Activated T-helper 2 cell treated with anti-CD3 and anti-CD28 coated beads, Interferon-gamma antibody, Interleukin-2, Interleukin-4, amounts not matched to agents 10 μg/mL and 5 μg/mL and 100 μg/mL, durations not matched to agents 14 hours and 24 hours and 36 hours (primary cell): ENCODE measurements at regions not wholly inside any gene's neighbourhood (a gene's known extent, or its start where the extent isn't known, plus 50 kb on each side); places are given as distances from the start of the nearest gene placed in this dataset.
"Not testable (repeated sequence)": the region's sequence is repeated elsewhere in the genome, so short reads cannot be mapped to it uniquely, and the experiment has no call there.

ENCODE experiments used
- DNase-seq: peaks from one replicate; pipeline ENCODE4 v3.0.0; 2021; ENCODE audit warnings: low spot score
- H3K27ac Mint-ChIP-seq: one replicate; pipeline ENCODE4 v1.8.0; 2021; ENCODE audit warnings: mixed read lengths
- H3K27me3 Mint-ChIP-seq: one replicate; pipeline ENCODE4 v1.8.0; 2021; ENCODE audit warnings: low read depth, mixed read lengths
- H3K36me3 Mint-ChIP-seq: one replicate; pipeline ENCODE4 v1.8.0; 2021; ENCODE audit warnings: low read depth, mixed read lengths
- H3K4me1 Mint-ChIP-seq: one replicate; pipeline ENCODE4 v1.8.0; 2021; ENCODE audit warnings: low read depth, mixed read lengths
- H3K4me3 Mint-ChIP-seq: one replicate; pipeline ENCODE4 v1.8.0; 2021; ENCODE audit warnings: low read depth, mild to moderate bottlenecking, moderate library complexity, mixed read lengths
- H3K9me3 Mint-ChIP-seq: one replicate; pipeline ENCODE4 v1.8.0; 2021; ENCODE audit warnings: mixed read lengths
- intact Hi-C: fragments of 100-400 bp; cut with micrococcal nuclease; formaldehyde crosslinking; loops from one replicate; pipeline ENCODE4 v1.15.1; 2023

DNA sequence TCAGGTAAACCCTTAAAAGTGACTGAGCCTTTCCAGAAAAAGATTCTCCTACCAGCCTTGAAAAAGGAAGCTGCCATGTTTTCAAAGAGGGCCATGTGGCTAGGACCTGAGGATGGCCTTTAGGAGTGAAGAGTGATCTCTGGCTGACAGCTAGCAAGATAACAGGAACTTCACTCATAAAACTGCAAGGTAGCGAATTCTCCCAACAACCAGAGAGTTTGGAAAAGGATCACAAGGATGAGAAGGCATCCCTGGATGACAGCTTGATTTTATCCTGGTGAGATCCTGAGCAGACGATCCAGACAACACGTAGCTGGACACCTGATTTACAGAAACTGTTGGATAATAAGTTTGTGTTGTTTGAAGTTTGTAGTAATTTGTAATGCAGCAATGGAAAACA is 115.6 kb upstream of the FBXO33 start:
- intact Hi-C loops, result no loop called here
- Mint-ChIP-seq H3K9me3 (peaks cover 22% of the 10 kb centered on the region), H3K27ac (no peak overlapping the region), H3K36me3 (no peaks in the 10 kb centered on the region), H3K4me3 (no peak overlapping the region), H3K27me3 (no peaks in the 10 kb centered on the region), H3K4me1 (no peaks in the 10 kb centered on the region)
- no peak for DNase-seq

DNA sequence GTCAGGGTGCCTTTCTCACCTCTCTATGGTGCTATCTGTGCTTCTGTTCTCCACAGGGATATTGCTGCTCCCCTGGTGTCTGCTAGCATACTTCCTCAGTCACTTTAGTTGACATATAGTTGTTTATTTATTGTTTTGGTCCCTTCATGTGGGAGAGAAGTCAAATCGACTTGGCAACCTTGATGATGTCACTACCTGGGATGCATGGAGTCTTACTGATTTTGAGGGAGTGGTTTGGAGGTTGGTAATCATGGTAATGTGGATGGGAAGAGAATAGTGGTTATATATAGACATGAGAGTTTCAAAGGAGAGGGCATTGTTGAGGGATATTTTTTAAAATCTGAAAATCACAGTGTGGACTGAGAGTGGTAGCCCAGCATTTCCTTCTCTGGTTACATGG is 73.6 kb upstream of the FBXO33 start:
- intact Hi-C loops, result no loop called here
- Mint-ChIP-seq H3K4me1 (no peaks in the 10 kb centered on the region), H3K9me3 (peaks cover 8% of the 10 kb centered on the region), H3K4me3 (no peak overlapping the region), H3K36me3 (no peaks in the 10 kb centered on the region), H3K27me3 (no peaks in the 10 kb centered on the region), H3K27ac (no peak overlapping the region)
- no peak for DNase-seq

DNA sequence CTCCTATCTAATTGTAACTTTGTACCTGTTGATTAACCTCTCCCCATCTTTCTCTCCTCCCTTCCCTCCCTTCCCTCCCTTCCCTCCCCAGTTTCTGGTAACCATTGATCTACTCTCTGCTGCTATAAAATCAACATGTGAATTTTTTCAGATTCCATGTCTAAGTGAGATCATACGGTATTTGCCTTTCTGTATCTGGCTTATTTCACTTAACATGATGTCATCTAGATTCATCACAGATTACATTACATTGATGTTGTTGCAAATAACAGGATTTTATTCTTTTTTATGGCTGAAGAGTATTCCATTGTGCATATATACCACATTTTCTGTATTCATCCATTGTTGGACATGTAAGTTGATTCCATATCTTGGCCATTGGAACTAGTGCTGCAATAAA is 68.0 kb upstream of the FBXO33 start:
- intact Hi-C loops, result no loop called here
- Mint-ChIP-seq H3K27ac (no peak overlapping the region), H3K27me3 (no peaks in the 10 kb centered on the region), H3K9me3 (peaks cover 9% of the 10 kb centered on the region), H3K4me3 (no peak overlapping the region), H3K36me3 (no peaks in the 10 kb centered on the region), H3K4me1 (no peaks in the 10 kb centered on the region)
- no peak for DNase-seq

DNA sequence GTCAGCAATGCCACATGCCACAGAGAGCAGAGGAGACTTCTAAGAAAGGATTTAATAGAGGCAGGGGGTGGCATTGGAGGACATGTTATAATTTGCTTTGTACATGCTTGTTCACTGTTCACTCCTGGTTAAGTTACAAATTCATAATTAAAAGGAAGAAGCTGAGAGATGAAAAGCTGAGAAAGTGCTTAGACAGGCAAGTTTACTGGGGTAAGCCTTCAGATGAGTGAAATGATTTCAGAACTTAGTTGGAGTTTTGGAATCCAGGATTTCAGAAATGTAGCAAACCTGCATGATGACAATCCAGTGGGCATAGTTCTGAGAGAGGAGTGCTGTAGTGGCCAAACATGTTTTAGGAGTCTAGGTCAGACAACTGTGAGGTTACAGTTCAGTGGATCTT is 67.3 kb upstream of the FBXO33 start:
- H3K36me3 Mint-ChIP-seq, result no peaks in the 10 kb centered on the region
- peaks cover 11% of the 10 kb centered on the region for H3K9me3 Mint-ChIP-seq
- H3K27ac Mint-ChIP-seq, result no peak overlapping the region
- H3K4me1 Mint-ChIP-seq, result no peaks in the 10 kb centered on the region
- no peak for DNase-seq
- no peak overlapping the region for H3K4me3 Mint-ChIP-seq
- intact Hi-C loops, result no loop called here
- no peaks in the 10 kb centered on the region for H3K27me3 Mint-ChIP-seq

DNA sequence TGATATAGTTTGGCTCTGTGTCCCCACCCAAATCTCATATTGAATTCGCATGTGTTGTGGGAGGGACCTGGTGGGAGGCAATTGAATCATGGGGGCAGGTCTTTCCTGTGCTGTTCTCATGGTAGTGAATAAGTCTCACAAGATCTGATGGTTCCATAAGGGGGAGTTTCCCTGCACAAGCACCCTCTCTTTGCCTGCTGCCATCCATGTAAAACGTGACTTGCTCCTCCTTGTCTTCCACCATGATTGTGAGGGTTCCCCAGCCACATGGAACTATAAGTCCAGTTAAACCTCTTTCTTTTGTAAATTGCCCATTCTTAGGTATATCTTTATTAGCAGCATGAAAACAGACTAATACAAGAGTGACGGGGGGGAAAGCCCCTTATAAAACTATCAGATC is 65.4 kb upstream of the FBXO33 start:
- H3K4me1 Mint-ChIP-seq, H3K27me3 Mint-ChIP-seq, H3K36me3 Mint-ChIP-seq, DNase-seq, H3K4me3 Mint-ChIP-seq, H3K27ac Mint-ChIP-seq, intact Hi-C loops: not testable (repeated sequence)
- peaks cover 11% of the 10 kb centered on the region for H3K9me3 Mint-ChIP-seq

DNA sequence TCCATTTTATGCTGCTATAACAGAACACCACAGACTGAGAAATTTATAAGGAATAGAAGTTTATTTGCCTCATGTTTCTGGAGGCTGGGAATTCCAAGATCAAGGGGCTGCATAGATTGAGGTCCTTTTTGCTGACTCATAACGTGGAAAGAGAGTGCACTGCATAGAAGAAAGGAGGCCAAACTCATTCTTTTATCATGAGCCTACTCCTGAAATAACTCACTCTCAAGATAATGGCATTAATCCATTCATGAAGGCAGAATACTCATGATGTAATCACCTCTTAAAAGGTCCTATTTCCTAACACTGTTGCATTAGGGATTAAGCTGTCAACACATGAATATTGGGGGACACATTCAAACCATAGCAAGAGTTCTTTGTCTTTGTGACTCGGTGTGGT is 60.0 kb upstream of the FBXO33 start:
- H3K9me3 Mint-ChIP-seq, result peaks cover 11% of the 10 kb centered on the region
- DNase-seq, result no peak
- intact Hi-C loops, result no loop called here
- H3K36me3 Mint-ChIP-seq, result no peaks in the 10 kb centered on the region
- peaks cover 5% of the 10 kb centered on the region for H3K27me3 Mint-ChIP-seq
- H3K4me3 Mint-ChIP-seq, result no peak overlapping the region
- no peaks in the 10 kb centered on the region for H3K4me1 Mint-ChIP-seq
- H3K27ac Mint-ChIP-seq, result no peak overlapping the region

DNA sequence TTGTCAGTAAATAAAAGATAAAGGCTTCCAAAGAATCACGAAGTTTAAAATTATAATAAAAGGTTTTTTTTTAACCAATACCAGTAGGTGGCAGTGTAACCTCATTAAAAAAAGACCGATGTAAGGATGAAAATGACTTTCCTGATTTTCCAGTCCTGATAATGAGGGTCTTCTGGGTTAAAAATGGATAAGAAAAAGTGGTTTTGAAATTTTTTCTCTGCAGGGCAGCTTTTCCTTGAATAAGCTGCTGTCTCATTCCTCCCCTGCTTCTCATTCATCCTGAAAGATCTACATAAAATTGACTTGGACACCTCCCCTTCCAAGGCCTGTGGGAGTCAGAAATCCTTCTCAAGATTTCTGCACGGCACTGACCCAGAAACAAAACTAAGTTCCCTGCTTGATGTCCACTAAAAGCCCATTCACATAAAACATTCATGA is 58.9 kb upstream of the FBXO33 start:
- Mint-ChIP-seq H3K27ac (no peak overlapping the region), H3K9me3 (peaks cover 9% of the 10 kb centered on the region), H3K36me3 (no peaks in the 10 kb centered on the region), H3K27me3 (peaks cover 5% of the 10 kb centered on the region), H3K4me3 (no peak overlapping the region), H3K4me1 (no peaks in the 10 kb centered on the region)
- no peak for DNase-seq
- intact Hi-C loops, result no loop called here

DNA sequence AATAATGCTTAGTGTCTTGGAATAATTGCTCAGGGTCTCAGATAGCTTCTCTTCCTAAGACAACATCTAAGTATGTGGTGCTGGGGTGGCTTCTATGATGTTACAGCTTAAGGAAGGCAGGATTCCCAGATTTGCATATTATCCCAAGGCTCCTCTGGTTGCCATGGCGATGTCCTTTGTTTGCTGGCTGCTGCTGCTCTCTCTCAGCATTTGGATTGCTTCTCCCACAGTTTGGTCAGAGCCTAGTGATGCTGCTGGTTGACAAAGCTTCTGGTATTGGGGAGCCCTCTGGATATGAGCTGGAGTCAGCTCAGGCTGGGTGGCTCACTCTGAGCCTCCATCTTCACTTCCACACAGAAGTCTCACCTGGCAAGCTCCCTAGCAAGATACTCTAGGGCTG is 56.4 kb upstream of the FBXO33 start:
- no peaks in the 10 kb centered on the region for H3K36me3 Mint-ChIP-seq

DNA sequence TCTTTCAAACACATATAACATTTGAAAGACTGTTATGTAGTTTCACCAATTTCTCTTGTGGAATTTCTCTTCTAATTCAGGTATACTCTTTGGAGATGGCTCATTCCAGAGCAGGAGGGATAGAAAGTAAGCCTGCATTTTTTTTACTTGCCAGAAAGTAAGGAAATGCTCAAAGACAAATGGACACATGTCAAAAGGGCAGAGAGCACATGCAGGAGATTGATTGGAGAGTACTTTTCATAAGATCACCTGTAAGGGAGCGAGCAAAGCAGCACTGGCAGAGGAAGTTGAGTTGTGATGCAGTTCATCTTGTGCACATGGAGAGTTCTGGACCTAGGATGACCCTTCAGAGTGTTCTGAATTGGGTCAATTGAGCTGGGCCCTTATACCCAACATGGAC is 51.4 kb upstream of the FBXO33 start:
- no peaks in the 10 kb centered on the region for H3K4me1 Mint-ChIP-seq
- no peak for DNase-seq
- H3K27ac Mint-ChIP-seq, result no peak overlapping the region
- H3K27me3 Mint-ChIP-seq, result no peaks in the 10 kb centered on the region
- H3K36me3 Mint-ChIP-seq, result no peaks in the 10 kb centered on the region
- no peak overlapping the region for H3K4me3 Mint-ChIP-seq
- H3K9me3 Mint-ChIP-seq, result no peaks in the 10 kb centered on the region
- intact Hi-C loops, result no loop called here

More for the DNA sequence above, 56.4 kb upstream of the FBXO33 start:
- intact Hi-C loops, result no loop called here
- Mint-ChIP-seq H3K9me3 (no peaks in the 10 kb centered on the region), H3K27ac (no peak overlapping the region), H3K27me3 (peaks cover 5% of the 10 kb centered on the region), H3K4me3 (no peak overlapping the region), H3K4me1 (no peaks in the 10 kb centered on the region)
- DNase-seq, result no peak
